ENCODE measurements at regions not wholly inside any gene's neighbourhood (a gene's known extent, or its start where the extent isn't known, plus 50 kb on each side); places are given as distances from the start of the nearest gene placed in this dataset.

DNA sequence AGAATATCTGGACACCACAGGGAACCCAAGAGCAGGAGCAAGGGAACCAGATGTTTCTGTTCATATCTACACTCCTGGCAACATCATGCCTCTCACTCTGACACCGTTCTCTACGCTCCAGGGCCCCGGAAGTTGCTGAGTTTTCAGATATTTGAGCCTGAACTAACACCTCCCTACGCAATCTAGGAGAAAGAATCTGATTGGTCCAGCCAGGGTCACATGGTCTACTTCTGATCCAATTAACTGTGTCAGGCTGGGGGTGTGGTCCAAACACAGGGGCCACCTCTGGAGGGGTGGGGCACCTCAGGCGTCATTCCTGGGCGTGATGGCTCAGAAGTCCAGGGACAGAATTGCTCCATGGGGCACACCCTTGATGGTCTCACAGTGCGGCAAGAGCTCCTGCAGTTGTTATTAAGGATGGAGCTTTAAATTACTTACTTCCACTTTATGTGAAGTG lies 165.5 kb downstream of the PTPN11 start:
- TF ChIP-seq, protein P1, sequence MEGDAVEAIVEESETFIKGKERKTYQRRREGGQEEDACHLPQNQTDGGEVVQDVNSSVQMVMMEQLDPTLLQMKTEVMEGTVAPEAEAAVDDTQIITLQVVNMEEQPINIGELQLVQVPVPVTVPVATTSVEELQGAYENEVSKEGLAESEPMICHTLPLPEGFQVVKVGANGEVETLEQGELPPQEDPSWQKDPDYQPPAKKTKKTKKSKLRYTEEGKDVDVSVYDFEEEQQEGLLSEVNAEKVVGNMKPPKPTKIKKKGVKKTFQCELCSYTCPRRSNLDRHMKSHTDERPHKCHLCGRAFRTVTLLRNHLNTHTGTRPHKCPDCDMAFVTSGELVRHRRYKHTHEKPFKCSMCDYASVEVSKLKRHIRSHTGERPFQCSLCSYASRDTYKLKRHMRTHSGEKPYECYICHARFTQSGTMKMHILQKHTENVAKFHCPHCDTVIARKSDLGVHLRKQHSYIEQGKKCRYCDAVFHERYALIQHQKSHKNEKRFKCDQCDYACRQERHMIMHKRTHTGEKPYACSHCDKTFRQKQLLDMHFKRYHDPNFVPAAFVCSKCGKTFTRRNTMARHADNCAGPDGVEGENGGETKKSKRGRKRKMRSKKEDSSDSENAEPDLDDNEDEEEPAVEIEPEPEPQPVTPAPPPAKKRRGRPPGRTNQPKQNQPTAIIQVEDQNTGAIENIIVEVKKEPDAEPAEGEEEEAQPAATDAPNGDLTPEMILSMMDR (IDR thresholded peaks at IDR 0.05 in 4 of 5, conservative IDR thresholded peaks at IDR 0.05 in 1 of 5) = no peak
- no peak for TF ChIP-seq POLR2A (IDR thresholded peaks at IDR 0.05)
